Urothelium cell line (cell line): ENCODE measurements at regions not wholly inside any gene's neighbourhood (a gene's known extent, or its start where the extent isn't known, plus 50 kb on each side); places are given as distances from the start of the nearest gene placed in this dataset.
"Not testable (repeated sequence)": the region's sequence is repeated elsewhere in the genome, so short reads cannot be mapped to it uniquely, and the experiment has no call there.

ENCODE experiments used
- DNase-seq: peaks from one replicate; pipeline ENCODE4 v3.0.0; 2011; ENCODE audit warnings: low spot score, mixed read lengths
- FAIRE-seq: peaks from 2 replicates; lab custom pipeline; 2011; peaks lifted over from hg19 to GRCh38; lab: Jason Lieb, UNC

GRCh38 chr2:58325296-58325895 is 84.3 kb upstream of the FANCL start:
- not testable (repeated sequence) for FAIRE-seq, DNase-seq

DNA sequence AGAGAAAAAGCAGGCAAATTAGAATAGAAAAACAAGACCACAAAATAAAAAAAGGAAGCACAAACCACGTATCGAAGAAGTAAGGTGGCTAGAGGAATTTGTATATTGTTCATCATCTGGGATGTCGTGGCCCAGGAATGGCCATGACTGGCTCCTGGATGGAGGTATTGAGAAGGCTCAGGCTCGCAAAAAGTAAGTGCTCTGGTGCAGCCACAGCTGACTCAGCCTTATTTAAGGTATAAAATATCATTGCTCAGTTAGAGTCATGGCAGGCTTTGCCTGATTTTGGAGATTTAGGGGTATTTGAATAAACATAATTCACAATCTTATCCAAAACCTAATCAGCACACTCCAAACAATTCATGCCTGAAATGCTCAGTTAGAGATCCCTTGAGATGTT is 78.4 kb upstream of the FANCL start:
- DNase-seq (no peak), FAIRE-seq (no peak)

GRCh38 chr2:58318949-58319348 is 77.8 kb upstream of the FANCL start:
- not testable (repeated sequence) for FAIRE-seq

DNA sequence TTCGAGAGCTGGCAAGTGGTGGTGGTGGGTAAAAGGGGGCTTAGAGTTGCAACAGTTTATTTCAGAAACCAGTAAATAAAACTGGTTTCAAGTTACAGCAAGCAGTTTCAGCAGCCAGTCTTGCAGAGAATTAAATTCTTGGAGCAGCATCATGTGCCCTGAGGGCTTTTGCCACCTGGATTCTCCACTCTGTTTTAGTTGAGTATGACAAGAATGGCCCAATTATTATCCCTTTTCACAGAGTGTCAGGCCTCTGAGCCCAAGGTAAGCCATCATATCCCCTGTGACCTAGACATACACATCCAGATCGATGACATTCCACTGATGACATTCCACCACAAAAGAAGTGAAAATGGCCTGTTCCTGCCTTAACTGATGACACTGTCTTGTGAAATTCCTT is 72.8 kb upstream of the FANCL start:
- no peak for FAIRE-seq
- no peak for DNase-seq

More at GRCh38 chr2:58318949-58319348, 77.8 kb upstream of the FANCL start:
- not testable (repeated sequence) for DNase-seq

DNA sequence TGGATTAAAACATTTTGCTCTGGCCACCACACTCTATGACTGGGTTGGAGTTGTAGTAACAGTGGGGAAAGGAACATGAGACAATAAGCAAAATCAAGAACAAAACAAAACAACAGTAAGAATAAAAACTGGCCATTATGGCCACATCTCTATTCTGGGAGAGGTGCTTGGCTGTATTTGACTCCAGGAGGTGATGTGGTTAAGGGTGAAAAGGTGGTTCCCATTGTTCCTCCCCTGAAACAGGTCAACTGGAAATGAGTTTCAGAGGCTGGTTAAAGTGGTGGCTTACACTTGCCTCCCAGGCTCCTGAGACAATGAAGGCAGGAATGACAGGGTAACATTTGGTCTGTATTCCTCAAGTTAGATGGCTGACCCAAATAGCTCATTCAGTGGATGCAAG is 67.3 kb upstream of the FANCL start:
- FAIRE-seq (peak; percentile 20), DNase-seq (no peak)

GRCh38 chr2:58304843-58305242 is 63.7 kb upstream of the FANCL start:
- FAIRE-seq (no peak), DNase-seq (no peak)

DNA sequence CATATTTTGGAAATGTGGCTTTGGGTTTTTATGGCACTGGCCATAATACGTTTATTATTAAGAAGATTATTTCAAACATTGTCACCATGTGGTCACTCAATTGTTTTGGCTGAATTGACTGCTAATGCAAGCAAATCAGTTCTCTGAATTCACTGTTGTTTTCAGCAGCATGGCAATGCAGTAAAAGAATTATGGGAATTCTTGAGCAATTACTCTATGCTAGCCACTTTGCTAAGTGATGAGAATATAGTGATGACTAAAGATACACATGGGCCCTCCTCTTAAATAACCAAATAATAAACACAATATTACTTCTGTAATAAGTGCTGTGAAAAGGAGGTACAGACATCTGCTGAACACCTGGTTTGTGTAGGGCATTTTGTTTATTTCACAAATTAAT is 58.0 kb upstream of the FANCL start:
- FAIRE-seq: no peak

GRCh38 chr2:58293056-58293455 is 51.9 kb upstream of the FANCL start:
- DNase-seq (no peak), FAIRE-seq (no peak)

More for the DNA sequence above, 58.0 kb upstream of the FANCL start:
- DNase-seq: no peak

GRCh38 chr2:58291726-58292438 is 50.8 kb upstream of the FANCL start:
- DNase-seq: no peak
- no peak for FAIRE-seq
